GM19324 (cell line): ENCODE measurements at regions not wholly inside any gene's neighbourhood (a gene's known extent, or its start where the extent isn't known, plus 50 kb on each side); places are given as distances from the start of the nearest gene placed in this dataset.

Experiments
- ATAC-seq: cut with Tn5 transposase; IDR thresholded peaks from one replicate; pipeline ENCODE4 v1.9.1; 2021; ENCODE audit warnings: mild to moderate bottlenecking, moderate library complexity; ENCODE audit not compliant: unreplicated experiment, low FRiP score

- ATAC-seq, result no peak
Measured at GRCh38 chr1:82494117-82494516, 693.4 kb downstream of the ADGRL2 start.

- ATAC-seq, result no peak
Measured at GRCh38 chr1:82492159-82492558, 691.4 kb downstream of the ADGRL2 start.

GRCh38 chr1:82491301-82492048 is 690.7 kb downstream of the ADGRL2 start:
- ATAC-seq, result no peak

- ATAC-seq, result no peak
Measured at GRCh38 chr1:82487778-82488177, 687.0 kb downstream of the ADGRL2 start.

- ATAC-seq, result no peak
Measured at GRCh38 chr1:82486969-82487368, 686.2 kb downstream of the ADGRL2 start.

GRCh38 chr1:82486468-82486867 is 685.7 kb downstream of the ADGRL2 start:
- no peak for ATAC-seq

GRCh38 chr1:82485591-82486369 is 685.0 kb downstream of the ADGRL2 start:
- ATAC-seq, result no peak

GRCh38 chr1:82483146-82483545 is 682.4 kb downstream of the ADGRL2 start:
- ATAC-seq, result no peak

GRCh38 chr1:82478916-82479315 is 678.2 kb downstream of the ADGRL2 start:
- no peak for ATAC-seq

GRCh38 chr1:82472489-82473131 is 671.9 kb downstream of the ADGRL2 start:
- ATAC-seq, result no peak

GRCh38 chr1:82466891-82467290 is 666.2 kb downstream of the ADGRL2 start:
- no peak for ATAC-seq

GRCh38 chr1:82466416-82466815 is 665.7 kb downstream of the ADGRL2 start:
- ATAC-seq, result no peak

- ATAC-seq, result no peak
Measured at GRCh38 chr1:82465024-82465423, 664.3 kb downstream of the ADGRL2 start.

- ATAC-seq, result no peak
Measured at GRCh38 chr1:82464362-82465001, 663.7 kb downstream of the ADGRL2 start.

- no peak for ATAC-seq
Measured at GRCh38 chr1:82463951-82464350, 663.2 kb downstream of the ADGRL2 start.

- ATAC-seq, result no peak
Measured at GRCh38 chr1:82462366-82462765, 661.6 kb downstream of the ADGRL2 start.

- ATAC-seq, result no peak
Measured at GRCh38 chr1:82455342-82455741, 654.6 kb downstream of the ADGRL2 start.

- no peak for ATAC-seq
Measured at GRCh38 chr1:82454431-82454830, 653.7 kb downstream of the ADGRL2 start.

GRCh38 chr1:82453511-82454185 is 652.9 kb downstream of the ADGRL2 start:
- ATAC-seq, result no peak

GRCh38 chr1:82452096-82452495 is 651.4 kb downstream of the ADGRL2 start:
- ATAC-seq, result no peak
